Gastrocnemius medialis (tissue), 4 donors: ENCODE measurements at regions not wholly inside any gene's neighbourhood (a gene's known extent, or its start where the extent isn't known, plus 50 kb on each side); places are given as distances from the start of the nearest gene placed in this dataset.

Experiments
- POLR2A ChIP-seq, 2 donors: fragments of 450-650 bp; IDR thresholded peaks; one replicate each; pipeline ENCODE4 v1.6.1; 2017; ENCODE audit warnings: antibody characterized with exemption in 2 of 2, mild to moderate bottlenecking in 2 of 2, moderate library complexity in 2 of 2
- TF ChIP-seq, protein P1 (sequence below), 5 experiments: fragments of 450-650 bp in 3 of 5; fragments of 200-600 bp in 2 of 5; sonication (generic) in 2 of 5; IDR thresholded peaks in 4 of 5; conservative IDR thresholded peaks in 1 of 5; 1 replicate in 4 of 5; 2 replicates in 1 of 5; pipeline ENCODE4 v1.5.1; 2016 to 2019; ENCODE audit warnings: antibody characterized with exemption in 5 of 5, mild to moderate bottlenecking in 3 of 5, moderate library complexity in 3 of 5

GRCh38 chr13:68007576-68007975 is 777.4 kb upstream of the PCDH9 start:
- TF ChIP-seq, protein P1, sequence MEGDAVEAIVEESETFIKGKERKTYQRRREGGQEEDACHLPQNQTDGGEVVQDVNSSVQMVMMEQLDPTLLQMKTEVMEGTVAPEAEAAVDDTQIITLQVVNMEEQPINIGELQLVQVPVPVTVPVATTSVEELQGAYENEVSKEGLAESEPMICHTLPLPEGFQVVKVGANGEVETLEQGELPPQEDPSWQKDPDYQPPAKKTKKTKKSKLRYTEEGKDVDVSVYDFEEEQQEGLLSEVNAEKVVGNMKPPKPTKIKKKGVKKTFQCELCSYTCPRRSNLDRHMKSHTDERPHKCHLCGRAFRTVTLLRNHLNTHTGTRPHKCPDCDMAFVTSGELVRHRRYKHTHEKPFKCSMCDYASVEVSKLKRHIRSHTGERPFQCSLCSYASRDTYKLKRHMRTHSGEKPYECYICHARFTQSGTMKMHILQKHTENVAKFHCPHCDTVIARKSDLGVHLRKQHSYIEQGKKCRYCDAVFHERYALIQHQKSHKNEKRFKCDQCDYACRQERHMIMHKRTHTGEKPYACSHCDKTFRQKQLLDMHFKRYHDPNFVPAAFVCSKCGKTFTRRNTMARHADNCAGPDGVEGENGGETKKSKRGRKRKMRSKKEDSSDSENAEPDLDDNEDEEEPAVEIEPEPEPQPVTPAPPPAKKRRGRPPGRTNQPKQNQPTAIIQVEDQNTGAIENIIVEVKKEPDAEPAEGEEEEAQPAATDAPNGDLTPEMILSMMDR (IDR thresholded peaks at IDR 0.05 in 4 of 5, conservative IDR thresholded peaks at IDR 0.05 in 1 of 5) = no peak
- no peak for TF ChIP-seq POLR2A (IDR thresholded peaks at IDR 0.05)
